ENCODE measurements at regions not wholly inside any gene's neighbourhood (a gene's known extent, or its start where the extent isn't known, plus 50 kb on each side); places are given as distances from the start of the nearest gene placed in this dataset.

DNA sequence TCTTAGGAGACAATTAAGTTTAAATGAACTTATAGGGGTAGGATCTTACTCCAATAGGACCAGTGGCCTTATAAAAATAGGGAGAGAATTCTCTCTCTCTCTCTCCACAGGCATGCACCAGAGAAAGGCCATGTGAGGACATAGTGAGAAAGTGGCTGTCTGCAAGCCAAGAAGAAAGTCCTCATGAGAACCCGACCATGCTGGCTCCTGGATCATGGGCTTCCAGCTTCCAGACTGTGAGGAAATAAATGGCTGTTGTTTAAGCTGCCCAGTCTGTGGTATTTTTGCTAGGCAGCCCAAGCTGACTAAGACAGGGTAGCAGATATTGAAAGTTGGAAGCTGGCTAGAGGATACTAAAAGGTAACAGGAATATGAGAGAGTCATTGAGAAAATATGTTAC lies 454.0 kb downstream of the NBAS start:
- peak; percentile 95 for ATAC-seq
- peak; percentile 32 for DNase-seq
- intact Hi-C loops (cut with micrococcal nuclease): no loop called here

DNA sequence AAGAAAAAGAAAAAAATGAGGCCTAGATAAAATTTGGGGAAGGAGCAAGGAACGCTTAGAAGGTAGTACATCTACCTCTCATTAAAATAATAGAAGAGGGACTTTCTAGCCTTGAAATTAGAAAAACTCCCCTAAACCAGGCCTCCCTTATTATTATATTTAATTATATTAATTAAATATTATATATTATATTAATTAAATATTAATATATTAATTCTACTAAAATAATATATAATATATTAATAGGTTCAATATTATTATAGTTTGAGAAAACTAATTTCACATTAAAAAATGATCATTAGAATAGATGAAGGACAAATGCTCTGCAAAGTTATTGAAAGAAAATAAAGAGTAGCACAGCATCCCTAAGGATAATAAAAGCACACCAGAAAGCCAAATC lies 449.4 kb downstream of the NBAS start:
- DNase-seq: no peak
- intact Hi-C loops (cut with micrococcal nuclease): no loop called here
- ATAC-seq: no peak

DNA sequence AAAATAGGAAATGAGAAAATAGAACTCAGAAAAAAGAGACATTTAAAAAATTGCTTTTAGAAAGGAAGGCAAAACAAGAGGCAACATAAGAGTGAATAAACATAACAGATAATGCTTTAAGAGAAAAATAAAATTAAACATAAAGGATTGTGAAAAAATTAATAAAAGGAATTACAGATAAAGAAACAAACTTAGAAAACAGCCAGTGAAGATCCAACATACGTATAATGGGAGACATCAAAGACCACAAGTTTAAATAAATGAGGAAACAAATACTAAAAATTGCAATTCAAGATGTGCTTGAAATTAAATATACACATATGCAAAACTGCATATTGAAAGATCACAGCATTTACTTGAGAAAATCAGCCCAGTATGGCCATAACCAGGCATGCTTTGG lies 448.9 kb downstream of the NBAS start:
- DNase-seq: no peak
- intact Hi-C loops (cut with micrococcal nuclease): no loop called here
- no peak for ATAC-seq

DNA sequence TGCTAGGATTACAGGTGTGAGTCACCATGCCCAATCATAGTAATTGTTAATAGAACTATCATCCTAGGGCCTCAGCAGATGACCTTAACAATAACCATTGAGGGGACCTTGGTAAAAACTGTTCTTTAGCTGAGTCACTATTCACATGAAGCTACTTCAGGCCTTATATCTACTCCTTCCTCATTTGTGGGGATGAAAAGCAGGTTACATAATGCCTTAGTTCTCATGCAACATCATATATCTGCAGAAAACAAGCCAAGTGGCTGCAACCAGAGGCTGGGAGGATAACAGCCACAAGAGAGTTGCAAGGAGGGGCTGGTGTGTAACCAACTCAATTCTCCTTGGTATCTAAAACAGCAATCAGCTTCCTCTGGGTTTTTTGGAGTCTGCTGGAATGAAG lies 445.4 kb downstream of the NBAS start:
- DNase-seq (no peak), ATAC-seq (no peak)
- intact Hi-C loops (cut with micrococcal nuclease): no loop called here

DNA sequence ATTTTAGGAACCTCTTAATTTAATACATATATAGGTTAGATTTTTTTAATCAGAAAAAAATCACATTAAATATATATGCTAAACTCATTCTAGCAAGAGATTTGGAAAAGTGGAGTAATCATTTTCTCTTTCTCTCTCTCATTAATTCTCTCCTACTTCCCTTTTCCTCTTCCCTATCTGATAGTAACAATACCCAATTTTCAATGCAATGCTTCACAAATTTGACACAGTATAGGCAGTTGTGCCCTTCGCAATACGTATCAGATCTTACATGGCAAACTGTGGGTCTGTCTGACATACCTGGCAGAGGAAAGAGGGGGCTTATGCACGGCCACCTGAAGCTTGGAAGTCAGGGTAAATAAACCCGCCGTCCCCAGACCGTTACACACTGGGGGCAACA lies 444.3 kb downstream of the NBAS start:
- ATAC-seq (no peak), DNase-seq (no peak)
- intact Hi-C loops (cut with micrococcal nuclease): no loop called here
